Activated naive CD8-positive, alpha-beta T cell treated with anti-CD3 and anti-CD28 coated beads, Interleukin-2, amount 50 U/mL, for 24 hours (primary cell): ENCODE measurements at regions not wholly inside any gene's neighbourhood (a gene's known extent, or its start where the extent isn't known, plus 50 kb on each side); places are given as distances from the start of the nearest gene placed in this dataset.

ENCODE experiments used
- ATAC-seq: fragments of 150-1000 bp; cut with Tn5 transposase; one replicate; pipeline ENCODE4 v1.10.0; 2021
- DNase-seq: peaks from one replicate; pipeline ENCODE4 v3.0.0; 2021
- H3K27ac Mint-ChIP-seq: one replicate; pipeline ENCODE4 v1.8.0; 2021; ENCODE audit warnings: mild to moderate bottlenecking, mixed read lengths
- H3K27me3 Mint-ChIP-seq: one replicate; pipeline ENCODE4 v1.8.0; 2021; ENCODE audit warnings: mixed read lengths
- H3K36me3 Mint-ChIP-seq: one replicate; pipeline ENCODE4 v1.8.0; 2021; ENCODE audit warnings: low read depth, mixed read lengths
- H3K4me1 Mint-ChIP-seq: one replicate; pipeline ENCODE4 v1.8.0; 2021; ENCODE audit warnings: mixed read lengths
- H3K4me3 Mint-ChIP-seq: one replicate; pipeline ENCODE4 v1.8.0; 2021; ENCODE audit warnings: mild to moderate bottlenecking, moderate library complexity, mixed read lengths
- H3K9me3 Mint-ChIP-seq: one replicate; pipeline ENCODE4 v1.8.0; 2021; ENCODE audit warnings: mixed read lengths

DNA sequence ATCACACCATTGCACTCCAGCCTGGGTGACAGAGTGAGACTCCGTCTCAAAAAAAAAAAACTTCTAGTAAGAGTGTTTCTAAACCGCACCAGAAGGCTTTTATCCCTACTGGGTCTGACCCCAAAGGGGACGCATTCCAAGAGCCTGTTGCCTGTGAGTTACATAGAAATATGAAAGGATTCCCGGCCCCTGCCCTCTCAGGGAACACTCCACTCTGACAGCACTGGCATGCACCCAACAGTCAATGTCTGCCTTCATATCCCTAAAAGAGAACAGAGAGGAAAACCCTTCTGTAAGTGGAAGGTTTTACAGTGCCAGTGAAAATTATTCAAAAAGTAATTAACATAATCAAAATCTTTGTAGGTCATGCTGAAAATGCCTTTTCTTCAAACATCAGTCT lies 117.1 kb upstream of the PTPRT start:
- H3K27me3 Mint-ChIP-seq: peaks cover 2% of the 10 kb centered on the region
- no peaks in the 10 kb centered on the region for H3K4me1 Mint-ChIP-seq
- no peak overlapping the region for H3K4me3 Mint-ChIP-seq
- DNase-seq: no peak
- ATAC-seq: no peak
- no peak overlapping the region for H3K27ac Mint-ChIP-seq
- no peaks in the 10 kb centered on the region for H3K36me3 Mint-ChIP-seq
- peaks cover 7% of the 10 kb centered on the region for H3K9me3 Mint-ChIP-seq

DNA sequence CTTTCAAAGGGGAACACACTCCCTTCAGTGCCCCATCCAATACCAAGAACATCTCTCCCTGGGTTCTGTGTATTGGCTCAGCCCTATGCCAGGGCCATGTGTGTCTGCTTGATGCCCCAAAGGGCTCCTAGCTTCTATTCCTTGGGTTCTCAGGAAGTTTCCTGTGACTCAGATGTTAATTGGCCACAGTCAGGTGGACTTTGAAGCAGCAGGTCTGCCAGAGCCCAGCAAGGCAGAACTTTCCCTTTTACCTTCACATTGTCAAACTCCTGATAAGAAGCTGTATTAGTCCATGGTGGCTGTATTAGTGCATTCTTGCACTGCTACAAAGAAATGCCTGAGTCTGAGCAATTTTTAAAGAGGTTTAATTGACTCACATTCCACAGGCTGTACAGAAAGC lies 116.0 kb upstream of the PTPRT start:
- no peak overlapping the region for H3K4me3 Mint-ChIP-seq
- DNase-seq: no peak
- H3K9me3 Mint-ChIP-seq: peaks cover 7% of the 10 kb centered on the region
- H3K27ac Mint-ChIP-seq: no peak overlapping the region
- H3K27me3 Mint-ChIP-seq: peaks cover 2% of the 10 kb centered on the region
- H3K4me1 Mint-ChIP-seq: no peaks in the 10 kb centered on the region
- no peak for ATAC-seq
- H3K36me3 Mint-ChIP-seq: no peaks in the 10 kb centered on the region

DNA sequence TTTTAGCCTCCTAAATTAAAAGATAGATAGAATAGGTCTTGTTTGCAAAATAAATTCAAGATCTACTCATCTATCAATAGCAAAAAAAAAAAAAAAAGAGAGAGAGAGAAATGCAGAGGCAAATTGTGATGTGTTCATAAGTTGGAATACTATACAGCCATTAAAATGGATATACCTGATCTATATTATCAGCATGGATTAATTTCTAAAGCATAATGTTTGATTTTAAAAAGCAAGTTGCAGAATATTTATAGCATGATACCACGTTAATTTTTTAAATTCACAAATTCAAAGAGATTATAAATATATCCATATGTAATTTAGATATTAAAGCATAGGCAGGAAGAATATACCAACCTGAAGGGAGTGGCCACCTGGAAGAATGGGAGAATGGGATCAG lies 114.9 kb upstream of the PTPRT start:
- Mint-ChIP-seq H3K4me1 (no peaks in the 10 kb centered on the region), H3K27ac (no peak overlapping the region), H3K9me3 (peaks cover 4% of the 10 kb centered on the region), H3K36me3 (no peaks in the 10 kb centered on the region), H3K4me3 (no peak overlapping the region), H3K27me3 (peaks cover 2% of the 10 kb centered on the region)
- no peak for ATAC-seq
- no peak for DNase-seq

DNA sequence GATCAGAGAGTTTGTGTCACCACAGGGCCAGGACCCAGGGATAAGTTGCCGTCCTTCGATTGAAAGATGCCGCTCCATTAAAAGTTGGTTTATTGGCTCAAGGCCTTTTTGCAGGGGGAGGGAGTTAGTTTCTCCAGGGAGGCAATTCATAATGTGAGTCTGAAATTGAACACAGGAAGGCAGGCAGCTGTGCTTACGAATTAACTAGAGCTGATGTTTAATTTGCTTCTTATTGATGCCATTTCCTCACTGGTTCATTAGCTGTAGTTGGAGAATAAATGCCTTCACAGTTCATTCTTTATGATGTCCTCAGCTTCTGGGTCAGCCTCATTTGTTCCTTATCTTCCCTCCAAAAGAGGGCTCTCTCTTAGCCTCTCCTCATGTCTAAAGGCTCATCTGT lies 113.2 kb upstream of the PTPRT start:
- Mint-ChIP-seq H3K4me1 (no peaks in the 10 kb centered on the region), H3K36me3 (no peaks in the 10 kb centered on the region), H3K27ac (no peak overlapping the region), H3K27me3 (peaks cover 4% of the 10 kb centered on the region), H3K4me3 (no peak overlapping the region), H3K9me3 (peaks cover 3% of the 10 kb centered on the region)
- DNase-seq (no peak), ATAC-seq (no peak)

DNA sequence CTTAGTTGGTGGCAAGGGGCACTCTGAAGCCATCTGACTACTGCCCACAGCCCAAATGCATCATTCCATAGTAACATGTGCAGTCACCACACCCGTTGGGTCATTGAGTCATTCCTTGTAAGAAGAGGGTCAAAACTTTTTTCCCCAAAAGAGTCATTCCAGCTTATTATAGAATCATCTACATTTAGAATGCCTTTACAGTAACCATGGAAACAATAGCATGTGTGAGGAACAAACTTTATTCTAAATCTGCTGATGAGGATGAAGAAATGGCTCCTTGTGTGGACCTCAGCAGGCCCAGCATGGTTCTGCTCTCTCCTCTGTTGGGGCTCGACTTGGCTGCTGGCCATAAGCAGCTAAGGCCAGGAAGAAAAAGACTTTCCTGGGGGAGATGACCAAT lies 111.2 kb upstream of the PTPRT start:
- Mint-ChIP-seq H3K4me3 (no peak overlapping the region), H3K9me3 (no peaks in the 10 kb centered on the region), H3K27me3 (peaks cover 4% of the 10 kb centered on the region), H3K36me3 (no peaks in the 10 kb centered on the region), H3K4me1 (no peaks in the 10 kb centered on the region), H3K27ac (no peak overlapping the region)
- DNase-seq (no peak), ATAC-seq (no peak)

DNA sequence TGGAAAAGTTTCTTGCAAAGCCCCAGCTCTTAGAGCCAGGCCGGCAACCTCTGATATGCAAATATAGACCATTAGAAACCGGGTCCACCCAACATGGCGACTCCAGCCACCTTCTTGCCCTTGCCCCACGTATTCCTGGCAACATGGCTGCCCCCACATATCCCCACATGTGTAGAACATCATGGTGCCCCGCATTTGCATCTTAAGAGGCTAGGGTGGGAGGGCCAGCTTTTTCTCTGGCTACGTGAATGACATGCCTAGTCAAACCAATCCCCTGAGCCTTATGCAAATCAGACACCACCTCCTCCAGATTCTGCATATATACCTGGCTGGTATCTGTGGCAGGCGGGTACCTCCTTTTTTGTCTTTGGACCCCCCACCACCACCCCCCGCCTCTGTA lies 106.1 kb upstream of the PTPRT start:
- Mint-ChIP-seq H3K27me3 (peaks cover 6% of the 10 kb centered on the region), H3K9me3 (peaks cover 4% of the 10 kb centered on the region), H3K36me3 (no peaks in the 10 kb centered on the region), H3K4me1 (no peaks in the 10 kb centered on the region), H3K4me3 (no peak overlapping the region), H3K27ac (no peak overlapping the region)
- ATAC-seq: no peak
- no peak for DNase-seq

DNA sequence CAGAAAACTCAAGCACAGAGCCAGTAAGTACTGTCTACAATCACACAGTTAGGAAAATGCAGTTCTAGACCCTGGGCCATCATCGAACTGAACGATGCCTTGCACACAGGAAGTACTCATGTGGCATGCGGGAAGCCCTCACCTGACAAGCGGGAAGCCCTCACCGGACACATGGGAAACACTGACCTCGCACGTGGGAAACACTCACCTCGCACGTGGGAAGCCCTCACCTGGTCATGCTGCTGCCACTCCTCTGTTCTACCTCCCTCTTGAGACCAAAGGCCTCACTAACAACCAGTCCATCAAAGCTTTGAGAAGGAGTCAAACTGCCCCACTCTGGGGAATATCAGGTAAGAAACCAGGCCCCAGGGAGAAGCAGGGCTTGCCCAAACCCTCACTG lies 105.6 kb upstream of the PTPRT start:
- DNase-seq: no peak
- Mint-ChIP-seq H3K4me1 (no peaks in the 10 kb centered on the region), H3K9me3 (peaks cover 4% of the 10 kb centered on the region), H3K27ac (no peak overlapping the region), H3K27me3 (peaks cover 7% of the 10 kb centered on the region), H3K4me3 (no peak overlapping the region), H3K36me3 (no peaks in the 10 kb centered on the region)
- ATAC-seq: no peak

DNA sequence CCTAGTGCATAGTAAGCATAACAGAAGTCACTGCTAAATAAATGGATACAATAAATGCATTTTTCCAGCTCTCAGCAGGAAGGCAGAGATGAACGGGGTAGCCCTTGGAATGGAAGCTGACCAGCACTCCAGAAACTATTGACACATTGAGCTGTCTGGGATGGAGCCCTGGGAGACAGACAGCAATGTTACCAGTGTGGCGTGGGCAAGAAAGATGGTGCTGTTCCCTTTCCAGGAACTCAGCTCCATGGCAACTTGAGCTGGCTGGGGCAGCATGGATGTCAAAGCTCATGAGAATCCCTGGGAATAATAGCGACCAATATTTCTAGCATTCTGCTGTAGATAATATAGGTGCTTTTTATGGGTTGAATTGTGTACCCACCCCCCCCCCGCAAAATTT lies 104.3 kb upstream of the PTPRT start:
- no peaks in the 10 kb centered on the region for H3K4me1 Mint-ChIP-seq
- H3K9me3 Mint-ChIP-seq: peaks cover 4% of the 10 kb centered on the region
- no peak overlapping the region for H3K4me3 Mint-ChIP-seq
- H3K36me3 Mint-ChIP-seq: no peaks in the 10 kb centered on the region
- no peak for DNase-seq
- no peak overlapping the region for H3K27ac Mint-ChIP-seq
- ATAC-seq: no peak
- H3K27me3 Mint-ChIP-seq: peaks cover 13% of the 10 kb centered on the region

DNA sequence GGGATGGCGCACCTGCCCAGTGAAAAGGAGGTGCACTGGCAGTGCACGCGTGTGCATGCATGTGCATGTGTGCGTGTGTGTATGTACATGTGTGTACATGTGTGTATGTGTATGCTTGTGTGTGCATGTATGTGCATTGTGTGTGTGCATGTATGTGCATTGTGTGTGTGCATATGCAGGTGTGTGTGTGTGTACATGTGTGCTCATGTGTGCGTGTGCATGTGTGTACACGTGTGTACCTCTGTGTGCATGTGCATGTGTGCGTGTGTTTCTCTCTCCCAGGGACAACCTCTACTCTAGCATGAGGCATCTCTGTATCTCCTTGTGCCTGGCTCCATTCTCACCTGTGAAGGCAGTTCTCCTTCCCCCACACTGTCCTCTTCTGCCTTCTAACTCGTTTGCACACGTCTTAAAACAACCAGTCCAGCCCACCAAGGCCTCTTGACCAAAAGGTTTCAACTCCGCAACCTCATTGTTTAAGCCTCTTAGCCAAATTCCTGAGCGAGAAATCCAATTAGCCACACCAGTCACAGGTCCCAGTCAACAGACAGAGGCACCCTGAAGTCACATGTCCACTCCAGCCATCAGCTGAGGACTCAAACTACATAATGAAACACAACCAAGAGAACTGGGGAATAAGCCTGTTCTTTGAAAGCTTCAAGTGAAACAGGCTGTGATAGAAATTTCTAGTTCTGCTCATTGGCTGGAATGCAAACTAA lies 103.5 kb upstream of the PTPRT start:
- Mint-ChIP-seq H3K4me1 (no peaks in the 10 kb centered on the region), H3K9me3 (peaks cover 4% of the 10 kb centered on the region)
- ATAC-seq: no peak

DNA sequence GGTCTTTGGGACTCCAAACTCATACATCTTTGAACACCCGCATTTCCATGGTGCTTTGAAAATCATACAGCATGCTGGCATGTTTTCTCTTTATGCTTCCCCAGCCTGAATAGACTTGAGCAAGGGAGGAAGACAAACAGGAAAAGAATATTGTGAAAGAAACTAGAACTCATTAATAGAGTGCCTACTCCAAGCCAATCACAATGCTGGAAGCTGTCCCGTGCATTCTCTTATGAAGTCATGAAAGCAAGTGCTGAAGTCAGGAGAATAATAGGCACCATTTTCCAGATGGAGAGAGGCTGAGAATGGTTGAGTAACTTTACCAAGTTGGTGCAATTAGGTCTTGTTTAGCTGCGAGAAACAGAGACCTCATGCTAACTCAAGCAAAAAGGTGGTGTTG lies 102.5 kb upstream of the PTPRT start:
- Mint-ChIP-seq H3K4me3 (no peak overlapping the region), H3K27ac (no peak overlapping the region), H3K4me1 (no peaks in the 10 kb centered on the region), H3K9me3 (peaks cover 4% of the 10 kb centered on the region), H3K27me3 (peaks cover 11% of the 10 kb centered on the region), H3K36me3 (no peaks in the 10 kb centered on the region)
- DNase-seq: no peak
- ATAC-seq: no peak

More for the DNA sequence above, 103.5 kb upstream of the PTPRT start:
- Mint-ChIP-seq H3K36me3 (no peaks in the 10 kb centered on the region), H3K27ac (no peak overlapping the region), H3K4me3 (no peak overlapping the region), H3K27me3 (peaks cover 12% of the 10 kb centered on the region)
- no peak for DNase-seq

DNA sequence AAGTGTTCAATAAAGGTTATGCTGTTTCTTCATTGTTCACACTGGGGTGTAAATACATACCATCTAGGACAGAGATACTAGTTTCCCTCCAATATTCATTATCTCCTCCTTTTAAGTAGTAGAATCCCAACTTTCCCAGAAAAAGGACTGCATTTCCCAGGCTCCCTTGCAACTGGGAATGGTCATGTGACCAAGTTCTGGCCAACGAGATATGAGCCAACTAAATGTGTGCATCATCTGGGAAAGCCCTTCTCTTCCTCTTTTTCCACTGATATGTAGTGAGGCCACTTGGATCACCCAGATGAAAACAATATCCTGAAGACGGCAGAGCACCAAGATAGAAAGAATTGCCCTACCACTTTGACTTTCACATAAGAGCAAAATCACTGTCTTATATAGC lies 97.9 kb upstream of the PTPRT start:
- Mint-ChIP-seq H3K27me3 (peaks cover 17% of the 10 kb centered on the region), H3K27ac (no peak overlapping the region), H3K4me1 (peaks cover 4% of the 10 kb centered on the region), H3K9me3 (no peaks in the 10 kb centered on the region), H3K36me3 (no peaks in the 10 kb centered on the region), H3K4me3 (no peak overlapping the region)
- no peak for DNase-seq
- ATAC-seq: no peak

DNA sequence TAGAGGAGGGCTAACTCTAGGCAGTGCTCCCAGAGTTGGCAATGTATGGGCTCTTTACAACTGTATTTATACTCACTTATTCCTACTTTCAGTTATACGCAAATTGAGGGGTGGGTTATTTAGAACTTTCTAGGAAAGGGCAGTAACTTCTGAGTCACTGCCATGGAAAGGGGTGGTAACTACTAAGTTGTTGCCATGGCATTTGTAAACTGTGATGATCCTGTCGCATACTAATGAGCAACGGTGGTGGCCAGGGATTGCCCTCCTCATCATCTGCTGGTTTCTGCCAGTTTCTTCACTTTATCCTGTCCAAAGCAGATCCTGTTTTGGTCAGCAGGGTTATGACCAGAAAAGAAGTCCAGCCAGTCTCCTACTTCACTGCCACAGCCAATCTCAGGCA lies 95.5 kb upstream of the PTPRT start:
- no peak overlapping the region for H3K4me3 Mint-ChIP-seq
- no peak for DNase-seq
- H3K27me3 Mint-ChIP-seq: peaks cover 20% of the 10 kb centered on the region
- no peak for ATAC-seq
- no peaks in the 10 kb centered on the region for H3K36me3 Mint-ChIP-seq
- H3K27ac Mint-ChIP-seq: no peak overlapping the region
- peaks cover 4% of the 10 kb centered on the region for H3K4me1 Mint-ChIP-seq
- H3K9me3 Mint-ChIP-seq: no peaks in the 10 kb centered on the region

DNA sequence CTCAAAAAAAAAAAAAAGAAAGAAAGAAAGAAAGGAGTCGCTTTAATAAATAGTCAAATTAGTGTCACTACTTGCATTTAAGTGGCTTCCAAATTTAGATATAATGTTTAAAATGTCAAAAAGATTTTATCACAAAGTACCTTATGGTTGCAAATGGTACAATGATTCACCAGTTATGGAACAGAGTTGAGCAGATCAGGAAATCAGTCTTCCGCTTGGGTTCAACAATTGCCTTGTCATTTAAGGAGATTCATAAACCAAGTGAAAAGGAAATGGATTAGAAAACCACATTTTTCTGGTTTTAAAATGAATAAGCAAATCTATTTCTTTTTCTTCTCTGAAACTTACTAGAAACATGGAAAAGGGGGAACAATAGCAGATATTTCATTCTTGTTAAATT lies 94.8 kb upstream of the PTPRT start:
- Mint-ChIP-seq H3K4me1 (peaks cover 4% of the 10 kb centered on the region), H3K27me3 (peaks cover 16% of the 10 kb centered on the region), H3K4me3 (no peak overlapping the region), H3K27ac (no peak overlapping the region), H3K9me3 (no peaks in the 10 kb centered on the region), H3K36me3 (no peaks in the 10 kb centered on the region)
- ATAC-seq (no peak), DNase-seq (no peak)

DNA sequence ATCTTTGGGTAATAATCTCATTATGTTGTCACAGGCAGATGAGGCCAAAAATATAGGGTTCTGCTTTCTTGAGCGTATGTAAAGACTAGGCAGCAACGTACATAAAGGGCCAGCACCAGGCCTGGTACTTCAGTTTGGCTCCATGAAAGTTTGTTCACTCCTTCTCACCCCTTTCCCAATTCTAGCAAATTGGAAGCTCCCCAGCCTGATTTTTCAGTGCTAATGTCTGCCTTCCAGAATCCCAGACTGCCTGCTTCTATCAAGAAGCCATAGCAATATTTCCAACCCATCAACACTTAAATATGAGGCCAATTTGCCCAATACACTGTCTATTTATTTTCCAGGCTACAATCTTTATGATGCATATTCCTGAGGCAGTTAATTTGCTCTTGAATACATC lies 93.4 kb upstream of the PTPRT start:
- Mint-ChIP-seq H3K9me3 (no peaks in the 10 kb centered on the region), H3K27ac (no peak overlapping the region), H3K4me3 (no peak overlapping the region), H3K4me1 (peaks cover 4% of the 10 kb centered on the region), H3K36me3 (no peaks in the 10 kb centered on the region), H3K27me3 (peaks cover 15% of the 10 kb centered on the region)
- ATAC-seq (no peak), DNase-seq (no peak)

DNA sequence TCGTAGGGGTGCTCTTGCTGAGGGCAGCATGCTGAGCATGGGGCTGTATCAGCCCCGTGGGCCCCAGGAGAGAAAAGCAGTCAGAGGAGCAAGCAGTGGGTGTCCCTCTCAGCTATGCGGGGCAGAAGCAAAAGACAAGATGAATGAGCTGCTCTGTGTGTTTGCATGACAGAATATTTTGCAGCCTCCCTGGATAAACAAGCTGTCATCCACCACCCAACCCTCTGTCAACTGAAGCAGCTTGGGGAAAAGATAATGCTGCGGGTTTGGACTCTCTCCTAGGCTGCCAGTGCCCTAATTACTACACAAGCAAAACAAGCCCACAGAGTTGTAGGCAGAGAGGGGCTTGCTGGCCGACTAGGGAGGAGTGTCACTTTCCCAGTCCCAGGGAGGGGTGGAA lies 82.3 kb upstream of the PTPRT start:
- no peak for DNase-seq
- no peak for ATAC-seq
- H3K9me3 Mint-ChIP-seq: peaks cover 11% of the 10 kb centered on the region
- H3K27ac Mint-ChIP-seq: no peak overlapping the region
- no peak overlapping the region for H3K4me3 Mint-ChIP-seq
- H3K4me1 Mint-ChIP-seq: no peaks in the 10 kb centered on the region
- H3K36me3 Mint-ChIP-seq: no peaks in the 10 kb centered on the region
- H3K27me3 Mint-ChIP-seq: peaks cover 8% of the 10 kb centered on the region

DNA sequence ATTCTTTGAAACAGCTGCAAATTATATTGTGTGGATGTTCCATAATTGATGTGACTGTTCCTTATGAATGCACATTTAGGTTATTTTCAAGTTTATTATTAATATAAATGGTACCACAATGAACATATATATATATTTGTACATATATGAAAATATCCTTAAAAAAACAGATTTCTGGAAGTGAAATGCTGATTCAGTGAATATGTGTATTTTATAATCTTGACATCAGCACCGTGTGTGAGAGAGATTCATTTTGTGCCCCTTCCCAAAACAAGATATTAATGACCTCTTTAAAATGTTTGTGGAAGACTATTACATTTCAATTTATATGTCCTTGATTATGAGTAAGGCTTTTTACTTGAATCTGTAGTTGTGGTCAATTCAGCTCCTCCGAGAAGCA lies 75.7 kb upstream of the PTPRT start:
- H3K36me3 Mint-ChIP-seq: no peaks in the 10 kb centered on the region
- peaks cover 3% of the 10 kb centered on the region for H3K27me3 Mint-ChIP-seq
- ATAC-seq (no peak), DNase-seq (no peak)
- H3K9me3 Mint-ChIP-seq: no peaks in the 10 kb centered on the region
- H3K4me1 Mint-ChIP-seq: no peaks in the 10 kb centered on the region
- H3K4me3 Mint-ChIP-seq: no peak overlapping the region
- no peak overlapping the region for H3K27ac Mint-ChIP-seq
